Astrocyte of the spinal cord (primary cell): ENCODE measurements at regions not wholly inside any gene's neighbourhood (a gene's known extent, or its start where the extent isn't known, plus 50 kb on each side); places are given as distances from the start of the nearest gene placed in this dataset.
"Not testable (repeated sequence)": the region's sequence is repeated elsewhere in the genome, so short reads cannot be mapped to it uniquely, and the experiment has no call there.

Experiments
- DNase-seq: peaks from one replicate; pipeline ENCODE4 v3.0.0; 2011; ENCODE audit warnings: low read depth, low spot score
- H3K4me3 ChIP-seq: 2 replicates; pipeline ENCODE4 v1.5.1; 2011; ENCODE audit warnings: low read depth, mild to moderate bottlenecking, low read length, moderate library complexity
- CTCF ChIP-seq: IDR thresholded peaks from 2 replicates; pipeline ENCODE4 v1.5.1; 2012; ENCODE audit warnings: low read depth, mild to moderate bottlenecking, low read length, inconsistent platforms
- in situ Hi-C: cut with HindIII; loops from 2 replicates; pipeline ENCODE4 v1.10.0; 2017; ENCODE audit warnings: low sequenced_read_pairs

- in situ Hi-C loops: no loop called here
- no peak for DNase-seq
- peak; percentile 12 for TF ChIP-seq CTCF
- H3K4me3 ChIP-seq: no peak overlapping the region
These were observed 52.8 kb upstream of the SRSF6 start for GRCh38 chr20:43404878-43405277.

- in situ Hi-C loops, H3K4me3 ChIP-seq, DNase-seq: not testable (repeated sequence)
These were observed 56.8 kb upstream of the SRSF6 start for GRCh38 chr20:43400882-43401281.

GRCh38 chr20:43398676-43399324 is 58.9 kb upstream of the SRSF6 start:
- no peak for TF ChIP-seq CTCF
- in situ Hi-C loops: no loop called here
- no peak for DNase-seq
- no peak overlapping the region for H3K4me3 ChIP-seq

- TF ChIP-seq CTCF: no peak
- no peak overlapping the region for H3K4me3 ChIP-seq
- DNase-seq: no peak
- in situ Hi-C loops: no loop called here
These were observed 60.5 kb upstream of the SRSF6 start for GRCh38 chr20:43397147-43397546.

- no peak for TF ChIP-seq CTCF
- no peak overlapping the region for H3K4me3 ChIP-seq
- in situ Hi-C loops: no loop called here
- DNase-seq: no peak
These were observed 64.6 kb upstream of the SRSF6 start for GRCh38 chr20:43393052-43393451.

GRCh38 chr20:43392561-43392960 is 65.1 kb upstream of the SRSF6 start:
- in situ Hi-C loops: no loop called here
- H3K4me3 ChIP-seq: no peak overlapping the region
- TF ChIP-seq CTCF: no peak
- DNase-seq: no peak

GRCh38 chr20:43389839-43390626 is 67.7 kb upstream of the SRSF6 start:
- in situ Hi-C loops: no loop called here

More at GRCh38 chr20:43389839-43390626, 67.7 kb upstream of the SRSF6 start:
- no peak for TF ChIP-seq CTCF
- H3K4me3 ChIP-seq: no peak overlapping the region
- no peak for DNase-seq
